ENCODE measurements at regions not wholly inside any gene's neighbourhood (a gene's known extent, or its start where the extent isn't known, plus 50 kb on each side); places are given as distances from the start of the nearest gene placed in this dataset.

- Mint-ChIP-seq H3K27ac (peak overlapping the region; percentile 96), H3K4me3 (peak overlapping the region; percentile 87), H3K27me3 (no peaks in the 10 kb centered on the region), H3K4me1 (peaks cover 42% of the 10 kb centered on the region), H3K36me3 (ENCODE audit: low read depth) (peaks cover 13% of the 10 kb centered on the region)
- DNase-seq (peak in 2 of 3 donors; percentile 10 to 59), ATAC-seq (peak; percentile 89)
- no peaks in the 10 kb centered on the region for H3K9me3 ChIP-seq (ENCODE audit: control insufficient read depth, low read length, poor library complexity, severe bottlenecking)
Observed at GRCh38 chr13:73715114-73715910, 418.9 kb downstream of the KLF12 start.

- no peaks in the 10 kb centered on the region for H3K27me3 Mint-ChIP-seq
- no peaks in the 10 kb centered on the region for H3K9me3 ChIP-seq (ENCODE audit: control insufficient read depth, low read length, poor library complexity, severe bottlenecking)
- no peak overlapping the region for H3K4me3 Mint-ChIP-seq
- H3K4me1 Mint-ChIP-seq = peaks cover 40% of the 10 kb centered on the region
- DNase-seq = no peak
- H3K36me3 Mint-ChIP-seq (ENCODE audit: low read depth) = peaks cover 13% of the 10 kb centered on the region
- H3K27ac Mint-ChIP-seq = peak overlapping the region; percentile 96
- no peak for ATAC-seq
Observed at GRCh38 chr13:73714522-73714921, 419.7 kb downstream of the KLF12 start.

- DNase-seq (peak in 1 of 3 donors; percentile 23), ATAC-seq (peak; percentile 82)
- H3K27ac Mint-ChIP-seq = no peak overlapping the region
- no peaks in the 10 kb centered on the region for H3K9me3 ChIP-seq (ENCODE audit: control insufficient read depth, low read length, poor library complexity, severe bottlenecking)
- peaks cover 8% of the 10 kb centered on the region for H3K36me3 Mint-ChIP-seq (ENCODE audit: low read depth)
- no peak overlapping the region for H3K4me3 Mint-ChIP-seq
- H3K4me1 Mint-ChIP-seq = peaks cover 15% of the 10 kb centered on the region
- no peaks in the 10 kb centered on the region for H3K27me3 Mint-ChIP-seq
Observed at GRCh38 chr13:73708393-73708985, 425.7 kb downstream of the KLF12 start.

GRCh38 chr13:73704587-73704986, 429.6 kb downstream of the KLF12 start:
- H3K4me1 Mint-ChIP-seq = peaks cover 16% of the 10 kb centered on the region
- H3K9me3 ChIP-seq (ENCODE audit: control insufficient read depth, low read length, poor library complexity, severe bottlenecking) = no peaks in the 10 kb centered on the region
- H3K27me3 Mint-ChIP-seq = no peaks in the 10 kb centered on the region
- H3K36me3 Mint-ChIP-seq (ENCODE audit: low read depth) = peaks cover 7% of the 10 kb centered on the region
- peak overlapping the region; percentile 86 for H3K27ac Mint-ChIP-seq
- DNase-seq (no peak), ATAC-seq (no peak)
- H3K4me3 Mint-ChIP-seq = no peak overlapping the region

- Mint-ChIP-seq H3K4me3 (peak overlapping the region; percentile 39), H3K27me3 (no peaks in the 10 kb centered on the region), H3K27ac (peak overlapping the region; percentile 86), H3K36me3 (ENCODE audit: low read depth) (peaks cover 8% of the 10 kb centered on the region), H3K4me1 (peaks cover 19% of the 10 kb centered on the region)
- DNase-seq = no peak
- no peaks in the 10 kb centered on the region for H3K9me3 ChIP-seq (ENCODE audit: control insufficient read depth, low read length, poor library complexity, severe bottlenecking)
- no peak for ATAC-seq
Observed at GRCh38 chr13:73703606-73704005, 430.6 kb downstream of the KLF12 start.

GRCh38 chr13:73702419-73703071, 431.7 kb downstream of the KLF12 start:
- Mint-ChIP-seq H3K27ac (peak overlapping the region; percentile 86), H3K27me3 (no peaks in the 10 kb centered on the region), H3K4me3 (peak overlapping the region; percentile 61), H3K4me1 (peaks cover 21% of the 10 kb centered on the region), H3K36me3 (ENCODE audit: low read depth) (peaks cover 8% of the 10 kb centered on the region)
- no peaks in the 10 kb centered on the region for H3K9me3 ChIP-seq (ENCODE audit: control insufficient read depth, low read length, poor library complexity, severe bottlenecking)
- ATAC-seq = peak; percentile 73
- DNase-seq = no peak

GRCh38 chr13:73701160-73701559, 433.0 kb downstream of the KLF12 start:
- H3K36me3 Mint-ChIP-seq (ENCODE audit: low read depth) = peaks cover 8% of the 10 kb centered on the region
- no peaks in the 10 kb centered on the region for H3K27me3 Mint-ChIP-seq

GRCh38 chr13:73698859-73699258, 435.3 kb downstream of the KLF12 start:
- Mint-ChIP-seq H3K4me1 (peaks cover 15% of the 10 kb centered on the region), H3K36me3 (ENCODE audit: low read depth) (peaks cover 5% of the 10 kb centered on the region), H3K27ac (no peak overlapping the region), H3K27me3 (no peaks in the 10 kb centered on the region), H3K4me3 (no peak overlapping the region)
- H3K9me3 ChIP-seq (ENCODE audit: control insufficient read depth, low read length, poor library complexity, severe bottlenecking) = no peaks in the 10 kb centered on the region
- no peak for ATAC-seq
- no peak for DNase-seq

More at GRCh38 chr13:73701160-73701559, 433.0 kb downstream of the KLF12 start:
- H3K4me3 Mint-ChIP-seq = no peak overlapping the region
- H3K27ac Mint-ChIP-seq = peak overlapping the region; percentile 11
- DNase-seq = no peak
- H3K9me3 ChIP-seq (ENCODE audit: control insufficient read depth, low read length, poor library complexity, severe bottlenecking) = no peaks in the 10 kb centered on the region
- H3K4me1 Mint-ChIP-seq = peaks cover 19% of the 10 kb centered on the region
- ATAC-seq = no peak

- H3K9me3 ChIP-seq (ENCODE audit: control insufficient read depth, low read length, poor library complexity, severe bottlenecking) = no peaks in the 10 kb centered on the region
- no peak for ATAC-seq
- H3K27ac Mint-ChIP-seq = peak overlapping the region; percentile 56
- H3K36me3 Mint-ChIP-seq (ENCODE audit: low read depth) = peaks cover 5% of the 10 kb centered on the region
- no peak overlapping the region for H3K4me3 Mint-ChIP-seq
- no peak for DNase-seq
- no peaks in the 10 kb centered on the region for H3K27me3 Mint-ChIP-seq
- H3K4me1 Mint-ChIP-seq = peaks cover 11% of the 10 kb centered on the region
Observed at GRCh38 chr13:73697166-73697565, 437.0 kb downstream of the KLF12 start.

- peaks cover 11% of the 10 kb centered on the region for H3K4me1 Mint-ChIP-seq
- H3K27me3 Mint-ChIP-seq = no peaks in the 10 kb centered on the region
- no peak for ATAC-seq
- peaks cover 5% of the 10 kb centered on the region for H3K36me3 Mint-ChIP-seq (ENCODE audit: low read depth)
- DNase-seq = no peak
- no peaks in the 10 kb centered on the region for H3K9me3 ChIP-seq (ENCODE audit: control insufficient read depth, low read length, poor library complexity, severe bottlenecking)
- H3K27ac Mint-ChIP-seq = no peak overlapping the region
- H3K4me3 Mint-ChIP-seq = no peak overlapping the region
Observed at GRCh38 chr13:73696713-73697112, 437.5 kb downstream of the KLF12 start.

GRCh38 chr13:73696271-73696670, 437.9 kb downstream of the KLF12 start:
- H3K27me3 Mint-ChIP-seq = no peaks in the 10 kb centered on the region
- H3K27ac Mint-ChIP-seq = no peak overlapping the region
- peaks cover 5% of the 10 kb centered on the region for H3K36me3 Mint-ChIP-seq (ENCODE audit: low read depth)
- ATAC-seq (no peak), DNase-seq (no peak)
- H3K9me3 ChIP-seq (ENCODE audit: control insufficient read depth, low read length, poor library complexity, severe bottlenecking) = no peaks in the 10 kb centered on the region
- H3K4me1 Mint-ChIP-seq = peaks cover 11% of the 10 kb centered on the region
- no peak overlapping the region for H3K4me3 Mint-ChIP-seq

- DNase-seq (no peak), ATAC-seq (no peak)
- no peaks in the 10 kb centered on the region for H3K9me3 ChIP-seq (ENCODE audit: control insufficient read depth, low read length, poor library complexity, severe bottlenecking)
- Mint-ChIP-seq H3K27ac (no peak overlapping the region), H3K27me3 (no peaks in the 10 kb centered on the region), H3K4me3 (no peak overlapping the region), H3K36me3 (ENCODE audit: low read depth) (peaks cover 5% of the 10 kb centered on the region), H3K4me1 (peaks cover 11% of the 10 kb centered on the region)
Observed at GRCh38 chr13:73695325-73695724, 438.9 kb downstream of the KLF12 start.

GRCh38 chr13:73693215-73693614, 441.0 kb downstream of the KLF12 start:
- Mint-ChIP-seq H3K4me3 (no peak overlapping the region), H3K4me1 (peaks cover 7% of the 10 kb centered on the region), H3K27me3 (no peaks in the 10 kb centered on the region), H3K36me3 (ENCODE audit: low read depth) (peaks cover 5% of the 10 kb centered on the region), H3K27ac (no peak overlapping the region)
- DNase-seq (no peak), ATAC-seq (no peak)
- H3K9me3 ChIP-seq (ENCODE audit: control insufficient read depth, low read length, poor library complexity, severe bottlenecking) = no peaks in the 10 kb centered on the region

Measured in T-helper 17 cell (primary cell).